ENCODE measurements at regions not wholly inside any gene's neighbourhood (a gene's known extent, or its start where the extent isn't known, plus 50 kb on each side); places are given as distances from the start of the nearest gene placed in this dataset.

DNA sequence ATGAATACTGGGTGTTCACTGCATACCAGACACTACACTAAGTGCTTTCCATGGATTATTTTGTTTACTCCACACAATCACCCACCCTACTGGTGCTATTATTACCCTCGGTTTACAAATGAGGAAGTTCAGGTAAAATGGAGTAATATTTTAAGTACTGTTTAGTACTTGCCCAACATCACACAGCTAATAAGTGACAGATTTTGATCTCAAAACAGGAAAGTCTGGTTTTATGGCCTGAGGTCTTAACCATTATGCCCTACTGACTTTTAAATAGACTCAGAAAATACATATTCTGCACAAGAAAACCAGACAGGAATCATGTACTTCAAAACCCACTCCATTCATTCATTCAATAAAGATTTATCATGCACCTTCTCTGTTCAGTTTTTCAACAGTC lies 431.0 kb upstream of the TLE4 start:
- TF ChIP-seq, protein P1, sequence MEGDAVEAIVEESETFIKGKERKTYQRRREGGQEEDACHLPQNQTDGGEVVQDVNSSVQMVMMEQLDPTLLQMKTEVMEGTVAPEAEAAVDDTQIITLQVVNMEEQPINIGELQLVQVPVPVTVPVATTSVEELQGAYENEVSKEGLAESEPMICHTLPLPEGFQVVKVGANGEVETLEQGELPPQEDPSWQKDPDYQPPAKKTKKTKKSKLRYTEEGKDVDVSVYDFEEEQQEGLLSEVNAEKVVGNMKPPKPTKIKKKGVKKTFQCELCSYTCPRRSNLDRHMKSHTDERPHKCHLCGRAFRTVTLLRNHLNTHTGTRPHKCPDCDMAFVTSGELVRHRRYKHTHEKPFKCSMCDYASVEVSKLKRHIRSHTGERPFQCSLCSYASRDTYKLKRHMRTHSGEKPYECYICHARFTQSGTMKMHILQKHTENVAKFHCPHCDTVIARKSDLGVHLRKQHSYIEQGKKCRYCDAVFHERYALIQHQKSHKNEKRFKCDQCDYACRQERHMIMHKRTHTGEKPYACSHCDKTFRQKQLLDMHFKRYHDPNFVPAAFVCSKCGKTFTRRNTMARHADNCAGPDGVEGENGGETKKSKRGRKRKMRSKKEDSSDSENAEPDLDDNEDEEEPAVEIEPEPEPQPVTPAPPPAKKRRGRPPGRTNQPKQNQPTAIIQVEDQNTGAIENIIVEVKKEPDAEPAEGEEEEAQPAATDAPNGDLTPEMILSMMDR (IDR thresholded peaks at IDR 0.05; ENCODE audit: low read depth, low read length), result no peak
- H3K4me3 ChIP-seq (ENCODE audit: low read depth, low read length), result no peak overlapping the region

DNA sequence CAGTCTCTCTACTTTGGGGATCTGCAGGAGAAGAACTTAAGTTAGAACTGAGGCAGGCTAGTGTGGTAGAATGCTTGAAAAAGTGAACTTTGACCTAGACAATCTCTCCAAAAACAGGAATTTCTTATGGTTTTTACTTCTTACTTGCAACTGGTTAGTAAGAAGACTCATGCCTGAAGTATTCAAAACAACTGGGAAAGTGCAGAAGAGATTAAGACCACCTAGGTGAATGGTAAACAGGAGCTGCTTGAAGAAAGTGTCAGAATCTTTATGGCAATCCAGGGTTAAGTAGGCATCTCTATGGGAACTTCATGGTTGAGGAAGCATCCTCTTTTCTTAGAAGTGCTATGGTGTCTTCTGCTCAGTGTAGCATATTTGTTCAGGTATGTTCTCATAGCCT lies 428.6 kb upstream of the TLE4 start:
- H3K4me3 ChIP-seq (ENCODE audit: low read depth, low read length), result no peak overlapping the region
- TF ChIP-seq, protein P1 (IDR thresholded peaks at IDR 0.05; ENCODE audit: low read depth, low read length), result no peak

DNA sequence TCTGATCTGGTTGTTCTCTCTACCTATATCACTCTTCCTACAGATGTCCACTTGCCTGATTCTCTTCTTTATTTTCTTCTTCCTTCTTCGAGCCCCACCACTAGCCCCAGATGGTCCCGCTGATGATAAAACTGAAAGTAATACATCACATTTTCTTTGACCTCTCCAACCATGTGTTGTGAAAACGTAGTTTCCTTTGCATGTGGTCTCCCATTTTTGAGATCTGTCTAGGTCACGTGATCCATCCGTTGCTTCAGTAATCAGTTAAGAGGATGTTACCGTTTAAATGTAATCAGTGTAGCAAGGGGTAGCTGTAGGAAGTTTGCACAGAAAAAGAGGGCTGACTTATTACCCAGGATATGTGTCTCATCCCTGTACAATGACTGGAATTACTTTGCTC lies 426.3 kb upstream of the TLE4 start:
- no peak overlapping the region for H3K4me3 ChIP-seq (ENCODE audit: low read depth, low read length)
- TF ChIP-seq, protein P1 (IDR thresholded peaks at IDR 0.05; ENCODE audit: low read depth, low read length), result no peak

DNA sequence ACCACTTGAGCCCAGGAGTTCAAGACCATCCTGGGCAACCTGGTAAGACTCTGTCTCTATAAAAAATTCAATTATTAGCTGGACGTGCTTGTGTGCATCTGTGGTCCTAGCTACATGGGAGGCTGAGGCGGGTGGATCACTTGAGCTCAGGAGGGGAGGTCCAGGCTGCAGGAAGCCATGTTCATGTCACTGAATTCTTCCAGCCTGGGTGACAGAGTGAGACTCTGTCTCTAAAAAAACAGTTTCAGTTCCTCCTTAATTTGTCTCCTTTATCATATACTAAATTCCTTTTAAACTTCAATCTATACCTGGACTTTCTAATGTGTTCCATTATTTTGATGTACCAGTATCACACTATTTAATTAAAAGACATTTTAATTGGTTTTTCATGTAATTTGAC lies 422.2 kb upstream of the TLE4 start:
- no peak overlapping the region for H3K4me3 ChIP-seq (ENCODE audit: low read depth, low read length)
- TF ChIP-seq, protein P1 (IDR thresholded peaks at IDR 0.05; ENCODE audit: low read depth, low read length), result no peak

DNA sequence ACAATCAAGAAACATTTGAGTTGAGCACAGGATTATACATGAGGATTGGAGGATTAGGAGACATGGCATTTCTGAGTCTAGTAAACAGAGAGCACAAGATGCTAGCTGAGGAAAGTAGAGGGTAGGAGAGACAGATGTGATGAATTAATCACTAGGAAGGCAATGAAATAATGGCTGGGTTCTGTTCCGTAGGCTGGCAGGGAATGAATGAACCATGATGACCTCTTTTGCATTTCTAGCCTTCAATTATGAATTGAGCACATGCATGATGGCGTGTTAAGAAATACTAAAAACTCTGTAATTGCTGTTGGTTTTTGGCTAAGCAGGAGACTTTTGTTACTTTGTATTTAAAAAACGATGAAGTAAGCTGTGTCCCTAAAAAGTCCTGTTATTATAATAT lies 420.0 kb upstream of the TLE4 start:
- TF ChIP-seq, protein P1 (IDR thresholded peaks at IDR 0.05; ENCODE audit: low read depth, low read length), result no peak
- no peak overlapping the region for H3K4me3 ChIP-seq (ENCODE audit: low read depth, low read length)

DNA sequence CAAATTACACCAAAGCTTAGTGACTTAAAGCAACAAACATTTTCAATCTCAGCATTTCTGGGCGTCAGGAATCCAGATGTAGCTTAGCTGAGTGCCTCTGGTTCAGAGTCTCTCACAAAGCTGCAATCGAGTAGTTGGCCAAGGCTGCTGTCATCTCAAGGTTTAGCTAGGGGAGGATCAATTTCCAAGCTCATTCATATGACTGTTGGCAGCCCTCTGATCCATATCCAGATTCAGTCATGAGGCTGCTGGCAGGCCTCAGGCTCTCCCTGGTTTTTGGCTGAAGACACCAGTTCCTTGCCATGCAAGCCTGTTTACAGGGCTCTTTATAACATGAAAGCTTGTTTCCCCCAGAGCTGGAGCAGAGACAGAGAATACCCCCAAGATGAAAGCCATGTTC lies 419.5 kb upstream of the TLE4 start:
- TF ChIP-seq, protein P1 (IDR thresholded peaks at IDR 0.05; ENCODE audit: low read depth, low read length), result no peak
- H3K4me3 ChIP-seq (ENCODE audit: low read depth, low read length), result no peak overlapping the region

DNA sequence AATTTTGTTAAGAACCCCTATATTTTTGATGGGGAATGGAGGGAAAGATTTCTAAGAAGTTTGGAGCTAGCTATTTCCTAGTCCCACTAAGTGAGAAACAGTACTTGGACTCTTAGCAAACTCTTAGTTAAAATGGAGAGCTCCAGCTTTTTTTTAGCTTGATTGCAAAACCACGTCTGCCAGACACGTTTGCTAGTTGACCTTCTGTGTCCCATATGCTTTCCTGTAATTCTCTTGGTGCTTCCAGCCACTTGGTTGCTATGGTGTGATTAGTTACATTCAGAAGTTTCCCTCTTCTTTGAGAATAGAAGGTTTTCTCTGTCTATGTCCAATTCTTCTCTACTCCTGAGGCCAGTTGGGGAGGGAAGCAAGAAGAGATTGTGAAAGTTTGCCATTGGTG lies 417.0 kb upstream of the TLE4 start:
- TF ChIP-seq, protein P1 (IDR thresholded peaks at IDR 0.05; ENCODE audit: low read depth, low read length), result no peak
- no peak overlapping the region for H3K4me3 ChIP-seq (ENCODE audit: low read depth, low read length)
